Hematopoietic multipotent progenitor cell (in vitro differentiated cells): ENCODE measurements at regions not wholly inside any gene's neighbourhood (a gene's known extent, or its start where the extent isn't known, plus 50 kb on each side); places are given as distances from the start of the nearest gene placed in this dataset.
"Not testable (repeated sequence)": the region's sequence is repeated elsewhere in the genome, so short reads cannot be mapped to it uniquely, and the experiment has no call there.

Experiments
- DNase-seq, 3 donors: peaks; one replicate each; pipeline ENCODE4 v3.0.0-alpha.2; 2011 to 2015; ENCODE audit warnings: low read depth in 2 of 3, low spot score in 2 of 3

- no peak for DNase-seq
These were observed 50.2 kb upstream of the HIVEP1 start for GRCh38 chr6:11961923-11962322.

GRCh38 chr6:11960909-11961779 lies 51.0 kb upstream of the HIVEP1 start:
- no peak for DNase-seq

GRCh38 chr6:11956781-11957180 lies 55.3 kb upstream of the HIVEP1 start:
- no peak for DNase-seq

GRCh38 chr6:11953641-11954040 lies 58.5 kb upstream of the HIVEP1 start:
- no peak for DNase-seq

GRCh38 chr6:11952316-11952715 lies 59.8 kb upstream of the HIVEP1 start:
- no peak for DNase-seq

GRCh38 chr6:11951868-11952267 lies 60.2 kb upstream of the HIVEP1 start:
- no peak for DNase-seq

GRCh38 chr6:11950109-11950508 lies 62.0 kb upstream of the HIVEP1 start:
- no peak for DNase-seq

GRCh38 chr6:11947575-11947974 lies 64.5 kb upstream of the HIVEP1 start:
- no peak for DNase-seq

GRCh38 chr6:11947063-11947462 lies 65.0 kb upstream of the HIVEP1 start:
- DNase-seq = no peak

GRCh38 chr6:11944111-11944510 lies 68.0 kb upstream of the HIVEP1 start:
- no peak for DNase-seq

GRCh38 chr6:11943060-11943459 lies 69.1 kb upstream of the HIVEP1 start:
- DNase-seq = no peak

GRCh38 chr6:11942185-11942864 lies 69.8 kb upstream of the HIVEP1 start:
- no peak for DNase-seq

- DNase-seq = not testable (repeated sequence)
These were observed 71.5 kb upstream of the HIVEP1 start for GRCh38 chr6:11940532-11941166.

GRCh38 chr6:11938285-11938890 lies 73.7 kb upstream of the HIVEP1 start:
- DNase-seq = peak in 2 of 3 donors; percentile 43 to 69

GRCh38 chr6:11934638-11935037 lies 77.5 kb upstream of the HIVEP1 start:
- no peak for DNase-seq

GRCh38 chr6:11932892-11933291 lies 79.2 kb upstream of the HIVEP1 start:
- not testable (repeated sequence) for DNase-seq

- DNase-seq = peak in 1 of 3 donors; percentile 9
These were observed 80.6 kb upstream of the HIVEP1 start for GRCh38 chr6:11931296-11932035.

- not testable (repeated sequence) for DNase-seq
These were observed 81.3 kb upstream of the HIVEP1 start for GRCh38 chr6:11930834-11931233.

- no peak for DNase-seq
These were observed 81.9 kb upstream of the HIVEP1 start for GRCh38 chr6:11930240-11930639.

- DNase-seq = no peak
These were observed 82.8 kb upstream of the HIVEP1 start for GRCh38 chr6:11929241-11929835.
